ENCODE measurements at regions not wholly inside any gene's neighbourhood (a gene's known extent, or its start where the extent isn't known, plus 50 kb on each side); places are given as distances from the start of the nearest gene placed in this dataset.

GRCh38 chr3:31011380-31011779 lies 116.9 kb upstream of the GADL1 start:
- Mint-ChIP-seq H3K4me1 (peaks cover 3% of the 10 kb centered on the region), H3K27ac (no peak overlapping the region), H3K4me3 (no peak overlapping the region), H3K36me3 (ENCODE audit: low read depth) (no peaks in the 10 kb centered on the region), H3K27me3 (no peaks in the 10 kb centered on the region), H3K9me3 (peaks cover 8% of the 10 kb centered on the region)
- DNase-seq: no peak
- CTCF ChIA-PET: interaction anchor here (1.2 to 1.6 kb wide), 2 partner anchors 9 to 15 kb away, joined by 3 to 4 read pairs; no protein-coding TSS in a partner anchor
- POLR2A ChIA-PET: no interaction called here

GRCh38 chr3:31013090-31013489 lies 118.6 kb upstream of the GADL1 start:
- H3K4me3 Mint-ChIP-seq: no peak overlapping the region
- H3K9me3 Mint-ChIP-seq: no peaks in the 10 kb centered on the region
- CTCF ChIA-PET: interaction anchor here (1.0 kb wide), 1 partner anchor 16 kb away, joined by 3 read pairs; no protein-coding TSS in a partner anchor
- H3K36me3 Mint-ChIP-seq (ENCODE audit: low read depth): no peaks in the 10 kb centered on the region
- no peaks in the 10 kb centered on the region for H3K27me3 Mint-ChIP-seq
- POLR2A ChIA-PET: no interaction called here
- H3K27ac Mint-ChIP-seq: no peak overlapping the region
- DNase-seq: no peak
- H3K4me1 Mint-ChIP-seq: peaks cover 3% of the 10 kb centered on the region

- Mint-ChIP-seq H3K27me3 (no peaks in the 10 kb centered on the region), H3K27ac (no peak overlapping the region), H3K36me3 (ENCODE audit: low read depth) (no peaks in the 10 kb centered on the region), H3K9me3 (no peaks in the 10 kb centered on the region), H3K4me3 (no peak overlapping the region), H3K4me1 (peaks cover 3% of the 10 kb centered on the region)
- POLR2A ChIA-PET: no interaction called here
- DNase-seq: no peak
- CTCF ChIA-PET: interaction anchor here (0.6 to 1.0 kb wide), 2 partner anchors 17 to 394 kb away, joined by 3 read pairs; no protein-coding TSS in a partner anchor
Observed at GRCh38 chr3:31013843-31014242, 119.4 kb upstream of the GADL1 start.

GRCh38 chr3:31014317-31015040 lies 120.0 kb upstream of the GADL1 start:
- no peaks in the 10 kb centered on the region for H3K36me3 Mint-ChIP-seq (ENCODE audit: low read depth)

GRCh38 chr3:31016196-31016595 lies 121.7 kb upstream of the GADL1 start:
- H3K9me3 Mint-ChIP-seq: no peaks in the 10 kb centered on the region
- H3K4me1 Mint-ChIP-seq: no peaks in the 10 kb centered on the region
- H3K27ac Mint-ChIP-seq: no peak overlapping the region
- no peak overlapping the region for H3K4me3 Mint-ChIP-seq
- H3K27me3 Mint-ChIP-seq: no peaks in the 10 kb centered on the region
- no peak for DNase-seq
- ChIA-PET CTCF (no interaction called here), POLR2A (no interaction called here)
- no peaks in the 10 kb centered on the region for H3K36me3 Mint-ChIP-seq (ENCODE audit: low read depth)

More at GRCh38 chr3:31014317-31015040, 120.0 kb upstream of the GADL1 start:
- Mint-ChIP-seq H3K9me3 (no peaks in the 10 kb centered on the region), H3K4me3 (no peak overlapping the region), H3K4me1 (no peaks in the 10 kb centered on the region), H3K27ac (no peak overlapping the region), H3K27me3 (no peaks in the 10 kb centered on the region)
- POLR2A ChIA-PET: no interaction called here
- no peak for DNase-seq
- CTCF ChIA-PET: interaction anchor here (0.6 to 1.0 kb wide), 2 partner anchors 17 to 393 kb away, joined by 3 read pairs; no protein-coding TSS in a partner anchor

- no peak for DNase-seq
- Mint-ChIP-seq H3K4me1 (no peaks in the 10 kb centered on the region), H3K4me3 (no peak overlapping the region), H3K9me3 (peaks cover 2% of the 10 kb centered on the region), H3K36me3 (ENCODE audit: low read depth) (no peaks in the 10 kb centered on the region), H3K27ac (no peak overlapping the region), H3K27me3 (no peaks in the 10 kb centered on the region)
- POLR2A ChIA-PET: no interaction called here
- CTCF ChIA-PET: no interaction called here
Observed at GRCh38 chr3:31022716-31023115, 128.3 kb upstream of the GADL1 start.

- POLR2A ChIA-PET: no interaction called here
- Mint-ChIP-seq H3K27ac (no peak overlapping the region), H3K36me3 (ENCODE audit: low read depth) (peaks cover 2% of the 10 kb centered on the region), H3K4me1 (no peaks in the 10 kb centered on the region), H3K4me3 (no peak overlapping the region), H3K9me3 (peaks cover 5% of the 10 kb centered on the region), H3K27me3 (no peaks in the 10 kb centered on the region)
- CTCF ChIA-PET: no interaction called here
- DNase-seq: no peak
Observed at GRCh38 chr3:31025541-31025940, 131.1 kb upstream of the GADL1 start.

GRCh38 chr3:31027191-31027761 lies 132.8 kb upstream of the GADL1 start:
- Mint-ChIP-seq H3K9me3 (peaks cover 5% of the 10 kb centered on the region), H3K4me3 (no peak overlapping the region), H3K27me3 (no peaks in the 10 kb centered on the region), H3K36me3 (ENCODE audit: low read depth) (peaks cover 2% of the 10 kb centered on the region), H3K27ac (no peak overlapping the region), H3K4me1 (no peaks in the 10 kb centered on the region)
- POLR2A ChIA-PET: no interaction called here
- CTCF ChIA-PET: interaction anchor here (0.7 kb wide), 1 partner anchor 9 kb away, joined by 3 read pairs; no protein-coding TSS in a partner anchor
- no peak for DNase-seq

- CTCF ChIA-PET: interaction anchor here (0.7 to 1.3 kb wide), 2 partner anchors 9 to 107 kb away, joined by 3 to 4 read pairs; no protein-coding TSS in a partner anchor
- Mint-ChIP-seq H3K4me1 (no peaks in the 10 kb centered on the region), H3K27me3 (no peaks in the 10 kb centered on the region), H3K27ac (no peak overlapping the region), H3K36me3 (ENCODE audit: low read depth) (peaks cover 2% of the 10 kb centered on the region), H3K4me3 (no peak overlapping the region), H3K9me3 (peaks cover 5% of the 10 kb centered on the region)
- POLR2A ChIA-PET: no interaction called here
- no peak for DNase-seq
Observed at GRCh38 chr3:31027914-31028313, 133.5 kb upstream of the GADL1 start.

GRCh38 chr3:31028766-31029165 lies 134.3 kb upstream of the GADL1 start:
- Mint-ChIP-seq H3K9me3 (peaks cover 5% of the 10 kb centered on the region), H3K27ac (no peak overlapping the region), H3K4me3 (no peak overlapping the region), H3K27me3 (no peaks in the 10 kb centered on the region), H3K36me3 (ENCODE audit: low read depth) (peaks cover 2% of the 10 kb centered on the region), H3K4me1 (no peaks in the 10 kb centered on the region)
- no peak for DNase-seq
- CTCF ChIA-PET: interaction anchor here (1.3 kb wide), 1 partner anchor 106 kb away, joined by 4 read pairs; no protein-coding TSS in a partner anchor
- POLR2A ChIA-PET: interaction anchor here (0.7 kb wide), 1 partner anchor 113 kb away, joined by 5 read pairs; no protein-coding TSS in a partner anchor

GRCh38 chr3:31029706-31030105 lies 135.2 kb upstream of the GADL1 start:
- Mint-ChIP-seq H3K4me3 (no peak overlapping the region), H3K9me3 (peaks cover 5% of the 10 kb centered on the region), H3K27me3 (no peaks in the 10 kb centered on the region), H3K36me3 (ENCODE audit: low read depth) (peaks cover 2% of the 10 kb centered on the region), H3K27ac (no peak overlapping the region), H3K4me1 (no peaks in the 10 kb centered on the region)
- ChIA-PET POLR2A (no interaction called here), CTCF (no interaction called here)
- DNase-seq: no peak

GRCh38 chr3:31035681-31036080 lies 141.2 kb upstream of the GADL1 start:
- CTCF ChIA-PET: interaction anchor here (0.6 to 0.7 kb wide), 2 partner anchors 17 to 199 kb away, joined by 3 read pairs; no protein-coding TSS in a partner anchor
- peaks cover 2% of the 10 kb centered on the region for H3K27me3 Mint-ChIP-seq
- H3K27ac Mint-ChIP-seq: no peak overlapping the region
- H3K4me3 Mint-ChIP-seq: no peak overlapping the region
- H3K9me3 Mint-ChIP-seq: peaks cover 2% of the 10 kb centered on the region
- no peaks in the 10 kb centered on the region for H3K36me3 Mint-ChIP-seq (ENCODE audit: low read depth)
- no peak for DNase-seq
- no peaks in the 10 kb centered on the region for H3K4me1 Mint-ChIP-seq
- POLR2A ChIA-PET: no interaction called here

- no peak for DNase-seq
- Mint-ChIP-seq H3K27me3 (peaks cover 2% of the 10 kb centered on the region), H3K9me3 (peaks cover 7% of the 10 kb centered on the region), H3K36me3 (ENCODE audit: low read depth) (no peaks in the 10 kb centered on the region), H3K4me3 (no peak overlapping the region), H3K27ac (no peak overlapping the region), H3K4me1 (no peaks in the 10 kb centered on the region)
- POLR2A ChIA-PET: no interaction called here
- CTCF ChIA-PET: no interaction called here
Observed at GRCh38 chr3:31038086-31038739, 143.8 kb upstream of the GADL1 start.

Data from activated CD4-positive, alpha-beta T cell treated with anti-CD3 and anti-CD28 coated beads, Interleukin-2, amount 10 ng/mL, durations not matched to agents 7 days and 5 days (primary cell).